Vagina (tissue), 2 donors: ENCODE measurements at regions not wholly inside any gene's neighbourhood (a gene's known extent, or its start where the extent isn't known, plus 50 kb on each side); places are given as distances from the start of the nearest gene placed in this dataset.

Experiments used
- CTCF ChIP-seq, 3 experiments: fragments of 450-650 bp in 2 of 3; fragments of 200-600 bp in 1 of 3; sonication (generic) in 1 of 3; IDR thresholded peaks; one replicate each; pipeline ENCODE4 v1.5.1; 2017 to 2019; ENCODE audit warnings: antibody characterized with exemption in 3 of 3, mild to moderate bottlenecking in 2 of 3, moderate library complexity in 2 of 3
- POLR2A ChIP-seq, 2 donors: fragments of 450-650 bp; IDR thresholded peaks; one replicate each; pipeline ENCODE4 v1.6.1; 2017; ENCODE audit warnings: antibody characterized with exemption in 2 of 2, mild to moderate bottlenecking in 2 of 2, moderate library complexity in 2 of 2

GRCh38 chr15:47013446-47013845, 703.9 kb upstream of the SEMA6D start:
- TF ChIP-seq CTCF (IDR thresholded peaks at IDR 0.05) (no peak), POLR2A (IDR thresholded peaks at IDR 0.05) (no peak)
